ENCODE measurements at regions not wholly inside any gene's neighbourhood (a gene's known extent, or its start where the extent isn't known, plus 50 kb on each side); places are given as distances from the start of the nearest gene placed in this dataset.

DNA sequence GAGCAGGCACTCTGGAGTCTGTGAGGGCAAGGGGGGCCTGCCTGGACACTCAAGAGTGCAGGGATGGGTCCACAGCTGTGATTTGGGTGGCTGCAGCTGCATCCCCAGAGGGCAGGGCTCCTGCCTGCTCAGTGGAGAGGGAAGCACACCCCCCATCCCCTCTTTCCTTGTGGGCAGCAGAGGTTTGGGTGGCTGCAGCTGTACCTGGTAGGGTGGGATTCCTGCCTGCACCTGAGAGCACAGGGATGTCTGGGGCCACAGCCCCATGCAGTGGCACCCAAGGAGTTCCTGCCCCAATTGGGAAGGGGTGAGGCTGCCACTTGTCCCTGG, 605.4 kb upstream of the FAM174A start:
- no peaks in the 10 kb centered on the region for H3K4me1 Mint-ChIP-seq
- H3K36me3 Mint-ChIP-seq (ENCODE audit: low read depth) = no peaks in the 10 kb centered on the region
- no peak overlapping the region for H3K4me3 Mint-ChIP-seq
- no peak for DNase-seq
- H3K9me3 Mint-ChIP-seq = peaks cover 3% of the 10 kb centered on the region
- ChIA-PET CTCF (no interaction called here), POLR2A (no interaction called here)
- H3K27ac Mint-ChIP-seq = no peak overlapping the region
- H3K27me3 Mint-ChIP-seq = no peaks in the 10 kb centered on the region

DNA sequence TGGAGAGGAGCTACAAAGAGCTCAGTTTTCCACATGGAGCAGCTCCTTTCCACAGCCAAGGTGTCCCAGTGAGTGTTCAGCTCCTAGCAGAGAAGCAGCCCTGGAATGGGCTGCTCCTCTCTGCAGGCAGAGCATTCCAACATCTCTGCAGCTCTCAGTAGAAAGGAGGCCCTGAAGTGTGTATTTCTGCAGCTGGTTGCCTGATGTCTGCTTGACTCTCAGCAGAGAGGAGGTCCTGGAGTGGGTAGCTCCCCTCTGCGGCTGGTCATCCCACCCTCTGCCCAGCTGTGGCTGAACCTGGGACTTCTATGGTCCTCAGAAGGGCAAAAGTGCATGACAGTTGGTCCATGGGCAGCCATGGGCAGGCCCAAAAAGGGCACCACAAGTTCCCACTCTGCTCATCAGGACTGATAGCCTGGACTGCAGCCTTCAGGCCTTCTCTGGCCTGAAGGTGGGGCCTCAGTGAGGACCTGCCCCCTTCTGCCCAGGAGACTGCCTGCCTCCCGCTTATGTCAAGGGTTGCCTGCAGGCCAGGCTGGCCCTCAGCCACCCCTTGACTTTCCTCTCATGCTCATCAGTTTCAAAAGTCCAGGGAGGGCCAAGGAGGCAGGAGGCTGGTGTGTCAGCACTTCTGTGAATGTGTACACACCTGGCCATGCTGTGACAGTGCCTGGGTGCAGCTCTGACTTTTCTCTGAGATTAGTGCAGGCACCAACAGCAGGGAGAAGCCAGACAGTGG, 605.9 kb upstream of the FAM174A start:
- POLR2A ChIA-PET = no interaction called here
- no peak overlapping the region for H3K4me3 Mint-ChIP-seq
- H3K36me3 Mint-ChIP-seq (ENCODE audit: low read depth) = no peaks in the 10 kb centered on the region
- H3K27ac Mint-ChIP-seq = no peak overlapping the region
- no peaks in the 10 kb centered on the region for H3K27me3 Mint-ChIP-seq
- no peaks in the 10 kb centered on the region for H3K4me1 Mint-ChIP-seq
- DNase-seq = no peak
- H3K9me3 Mint-ChIP-seq = peaks cover 3% of the 10 kb centered on the region
- CTCF ChIA-PET = no interaction called here

DNA sequence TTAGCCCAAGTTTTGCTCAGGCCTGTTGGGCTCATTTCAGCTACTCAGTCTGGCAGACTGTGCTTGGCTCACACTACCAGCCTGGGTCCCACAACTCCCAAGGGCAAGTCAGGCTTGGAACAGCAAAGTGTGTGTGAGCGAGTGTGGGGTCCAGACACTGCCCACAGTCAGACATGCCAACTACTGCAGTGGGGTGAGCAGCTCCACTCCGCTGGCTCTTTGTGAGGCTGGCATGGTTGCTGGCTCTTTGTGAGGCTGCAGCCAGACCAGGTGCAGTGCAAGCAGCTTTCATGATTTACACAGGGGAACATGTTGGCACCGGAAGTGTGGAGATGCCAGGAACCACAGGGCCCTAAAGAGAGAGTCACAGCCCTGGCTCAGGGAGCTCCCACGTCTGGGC, 606.7 kb upstream of the FAM174A start:
- Mint-ChIP-seq H3K4me3 (no peak overlapping the region), H3K4me1 (no peaks in the 10 kb centered on the region), H3K9me3 (peaks cover 3% of the 10 kb centered on the region), H3K36me3 (ENCODE audit: low read depth) (no peaks in the 10 kb centered on the region), H3K27me3 (no peaks in the 10 kb centered on the region), H3K27ac (no peak overlapping the region)
- ChIA-PET CTCF (no interaction called here), POLR2A (no interaction called here)
- no peak for DNase-seq

DNA sequence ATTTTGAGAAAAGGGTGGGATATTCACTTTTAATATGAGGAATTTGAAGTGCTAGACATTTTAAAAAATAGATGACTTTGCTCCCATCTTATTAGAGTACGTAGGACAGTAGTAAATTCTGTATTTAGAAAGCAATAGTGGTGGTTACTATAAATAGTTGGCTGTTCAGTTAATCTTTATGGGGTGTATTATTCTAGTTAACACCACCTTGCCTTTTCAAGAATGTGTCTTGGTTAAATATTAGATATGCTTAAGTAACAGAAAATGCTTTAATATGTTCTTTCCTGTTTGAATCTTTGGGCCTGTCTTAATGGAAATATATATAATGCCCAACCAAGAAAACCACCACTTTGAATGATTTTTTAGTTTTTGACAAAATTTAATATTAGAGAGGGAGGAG, 608.7 kb upstream of the FAM174A start:
- H3K36me3 Mint-ChIP-seq (ENCODE audit: low read depth) = no peaks in the 10 kb centered on the region
- no peak overlapping the region for H3K4me3 Mint-ChIP-seq
- POLR2A ChIA-PET = no interaction called here
- peaks cover 3% of the 10 kb centered on the region for H3K9me3 Mint-ChIP-seq
- CTCF ChIA-PET = no interaction called here
- no peaks in the 10 kb centered on the region for H3K4me1 Mint-ChIP-seq
- H3K27me3 Mint-ChIP-seq = no peaks in the 10 kb centered on the region
- H3K27ac Mint-ChIP-seq = no peak overlapping the region
- DNase-seq = no peak

- CTCF ChIA-PET = no interaction called here
- H3K9me3 Mint-ChIP-seq = no peaks in the 10 kb centered on the region
- no peak for DNase-seq
- no peaks in the 10 kb centered on the region for H3K27me3 Mint-ChIP-seq
- POLR2A ChIA-PET = no interaction called here
- H3K36me3 Mint-ChIP-seq (ENCODE audit: low read depth) = no peaks in the 10 kb centered on the region
- H3K4me1 Mint-ChIP-seq = no peaks in the 10 kb centered on the region
- no peak overlapping the region for H3K4me3 Mint-ChIP-seq
- no peak overlapping the region for H3K27ac Mint-ChIP-seq
Observed at GRCh38 chr5:99922386-99922785, 612.8 kb upstream of the FAM174A start.

GRCh38 chr5:99911971-99912370, 623.2 kb upstream of the FAM174A start:
- Mint-ChIP-seq H3K36me3 (ENCODE audit: low read depth) (no peaks in the 10 kb centered on the region), H3K4me1 (no peaks in the 10 kb centered on the region), H3K9me3 (no peaks in the 10 kb centered on the region), H3K27me3 (no peaks in the 10 kb centered on the region), H3K27ac (no peak overlapping the region), H3K4me3 (no peak overlapping the region)
- CTCF ChIA-PET = no interaction called here
- POLR2A ChIA-PET = no interaction called here
- DNase-seq = no peak

- ChIA-PET POLR2A (interaction anchor here (0.5 kb wide), 1 partner anchor 87 kb away, joined by 3 read pairs; no protein-coding TSS in a partner anchor), CTCF (no interaction called here)
- Mint-ChIP-seq H3K4me3 (no peak overlapping the region), H3K36me3 (ENCODE audit: low read depth) (no peaks in the 10 kb centered on the region), H3K27me3 (no peaks in the 10 kb centered on the region), H3K9me3 (no peaks in the 10 kb centered on the region), H3K4me1 (no peaks in the 10 kb centered on the region), H3K27ac (no peak overlapping the region)
- DNase-seq = no peak
Observed at GRCh38 chr5:99906776-99907175, 628.4 kb upstream of the FAM174A start.

DNA sequence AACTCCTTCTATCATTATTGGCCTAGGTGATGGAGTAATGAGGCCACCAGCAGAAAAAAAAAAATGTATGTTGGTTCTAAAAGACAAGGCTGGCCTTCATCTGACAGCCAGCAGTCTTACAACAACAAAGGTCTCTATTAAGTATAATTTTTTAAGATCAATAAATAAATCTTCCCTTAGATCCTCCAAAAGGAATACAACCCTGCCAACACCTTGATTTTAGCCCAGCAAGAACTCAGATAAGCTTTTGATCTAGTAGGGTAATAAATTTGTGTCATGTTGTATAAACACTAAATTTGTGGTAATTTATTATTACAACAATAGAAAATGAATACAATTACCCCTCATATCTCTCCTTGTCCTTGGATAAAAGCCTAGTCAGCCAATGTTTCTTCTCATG, 633.2 kb upstream of the FAM174A start:
- Mint-ChIP-seq H3K9me3 (no peaks in the 10 kb centered on the region), H3K27me3 (no peaks in the 10 kb centered on the region), H3K36me3 (ENCODE audit: low read depth) (no peaks in the 10 kb centered on the region), H3K27ac (no peak overlapping the region), H3K4me3 (no peak overlapping the region), H3K4me1 (no peaks in the 10 kb centered on the region)
- POLR2A ChIA-PET = no interaction called here
- no peak for DNase-seq
- CTCF ChIA-PET = no interaction called here

DNA sequence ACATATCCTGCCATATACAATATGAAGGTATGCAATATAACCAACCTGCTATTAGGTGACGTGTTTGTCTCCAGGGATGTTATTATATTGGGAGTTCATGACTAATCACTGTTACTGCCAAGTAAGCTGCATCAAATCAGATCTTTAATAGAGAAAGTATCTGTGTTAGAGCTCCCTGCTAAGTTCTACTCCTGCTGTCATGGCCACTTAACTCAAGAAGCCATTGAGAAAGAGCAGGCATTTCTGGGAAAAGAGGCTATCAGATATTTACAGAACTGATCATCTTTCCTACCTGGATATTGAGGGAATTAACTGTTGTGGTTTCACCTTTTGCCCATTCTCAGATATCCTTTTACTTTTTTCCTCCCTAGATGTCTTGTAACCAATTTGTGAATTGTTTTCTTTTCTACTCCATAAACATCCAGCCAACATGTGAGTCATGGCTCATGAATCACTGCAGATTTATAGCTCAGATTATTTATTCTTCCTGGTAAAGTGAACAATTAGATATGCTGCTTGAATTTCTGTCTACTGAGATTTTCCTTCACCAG, 634.8 kb upstream of the FAM174A start:
- CTCF ChIA-PET = no interaction called here
- no peak for DNase-seq
- H3K4me1 Mint-ChIP-seq = no peaks in the 10 kb centered on the region

GRCh38 chr5:99879791-99880511, 655.2 kb upstream of the FAM174A start:
- no peaks in the 10 kb centered on the region for H3K4me1 Mint-ChIP-seq
- H3K36me3 Mint-ChIP-seq (ENCODE audit: low read depth) = no peaks in the 10 kb centered on the region
- H3K27me3 Mint-ChIP-seq = no peaks in the 10 kb centered on the region
- peaks cover 2% of the 10 kb centered on the region for H3K9me3 Mint-ChIP-seq
- no peak overlapping the region for H3K4me3 Mint-ChIP-seq
- POLR2A ChIA-PET = no interaction called here
- CTCF ChIA-PET = no interaction called here
- DNase-seq = no peak
- no peak overlapping the region for H3K27ac Mint-ChIP-seq

More for the DNA sequence above, 634.8 kb upstream of the FAM174A start:
- Mint-ChIP-seq H3K9me3 (no peaks in the 10 kb centered on the region), H3K27me3 (no peaks in the 10 kb centered on the region), H3K27ac (no peak overlapping the region), H3K36me3 (ENCODE audit: low read depth) (no peaks in the 10 kb centered on the region), H3K4me3 (no peak overlapping the region)
- POLR2A ChIA-PET = no interaction called here

DNA sequence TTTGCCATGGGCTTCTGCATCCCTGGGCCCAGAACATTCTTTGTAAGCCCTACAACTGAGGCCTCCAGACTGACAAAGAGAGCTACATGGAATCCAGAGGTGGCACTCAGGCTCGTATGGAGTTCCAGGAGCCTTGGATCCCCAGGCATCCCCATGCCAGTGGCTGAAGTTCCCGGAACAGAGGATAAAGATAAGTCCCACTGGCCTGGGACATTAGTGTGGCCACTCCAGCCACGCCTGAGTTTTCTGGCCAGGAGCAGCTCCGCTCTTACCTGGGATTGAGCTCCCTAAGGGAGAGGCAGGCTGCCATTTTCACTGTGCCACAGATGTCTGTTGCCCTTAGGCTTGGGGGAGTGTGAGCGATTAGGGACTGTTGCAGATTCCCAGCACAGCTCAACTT, 656.3 kb upstream of the FAM174A start:
- Mint-ChIP-seq H3K4me3 (no peak overlapping the region), H3K27ac (no peak overlapping the region), H3K36me3 (ENCODE audit: low read depth) (no peaks in the 10 kb centered on the region), H3K27me3 (no peaks in the 10 kb centered on the region), H3K4me1 (no peaks in the 10 kb centered on the region), H3K9me3 (peaks cover 2% of the 10 kb centered on the region)
- ChIA-PET CTCF (no interaction called here), POLR2A (no interaction called here)
- DNase-seq = no peak

DNA sequence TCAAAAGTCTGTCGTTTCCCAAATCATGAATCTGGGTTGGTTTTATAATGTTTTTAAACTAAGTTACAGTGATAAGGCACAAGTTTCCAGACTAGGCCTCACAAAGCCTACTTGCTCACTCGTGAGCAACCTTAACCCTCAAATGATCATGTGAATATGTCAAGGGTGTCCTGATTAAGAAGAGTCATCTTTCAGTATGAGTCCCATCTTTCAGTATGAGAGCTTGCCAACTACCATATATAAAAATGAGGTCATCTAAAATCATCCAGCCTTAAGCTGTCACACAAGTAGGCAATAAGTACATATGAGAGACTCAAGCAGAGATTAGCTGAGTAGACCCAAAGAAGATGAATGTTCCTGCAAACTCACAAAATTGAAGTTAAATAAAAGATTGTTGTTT, 668.4 kb upstream of the FAM174A start:
- no peaks in the 10 kb centered on the region for H3K4me1 Mint-ChIP-seq
- peaks cover 6% of the 10 kb centered on the region for H3K9me3 Mint-ChIP-seq
- H3K36me3 Mint-ChIP-seq (ENCODE audit: low read depth) = no peaks in the 10 kb centered on the region
- H3K27me3 Mint-ChIP-seq = no peaks in the 10 kb centered on the region
- no peak for DNase-seq
- CTCF ChIA-PET = no interaction called here
- POLR2A ChIA-PET = no interaction called here
- H3K4me3 Mint-ChIP-seq = no peak overlapping the region
- no peak overlapping the region for H3K27ac Mint-ChIP-seq

DNA sequence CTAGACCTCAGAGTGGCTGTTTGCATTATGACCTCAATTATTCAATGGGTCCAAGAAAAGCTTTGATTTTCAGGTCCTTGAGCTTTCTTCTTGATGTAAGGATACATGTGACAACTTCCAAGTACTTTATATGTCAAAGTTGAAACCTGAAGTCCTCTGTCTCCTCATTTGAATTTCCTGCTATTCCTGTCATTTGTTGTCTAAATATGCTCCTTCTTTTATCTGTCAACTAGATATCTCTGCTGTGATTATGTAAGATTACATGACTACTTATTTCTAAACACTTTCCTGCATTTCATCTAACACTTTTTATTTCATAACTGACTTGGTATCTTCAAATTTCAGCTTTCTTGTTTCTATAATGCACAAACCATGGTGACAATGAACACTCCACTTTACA, 670.0 kb upstream of the FAM174A start:
- CTCF ChIA-PET = no interaction called here
- Mint-ChIP-seq H3K27me3 (no peaks in the 10 kb centered on the region), H3K9me3 (peaks cover 4% of the 10 kb centered on the region), H3K4me3 (no peak overlapping the region), H3K4me1 (no peaks in the 10 kb centered on the region), H3K27ac (no peak overlapping the region), H3K36me3 (ENCODE audit: low read depth) (no peaks in the 10 kb centered on the region)
- POLR2A ChIA-PET = no interaction called here
- no peak for DNase-seq

DNA sequence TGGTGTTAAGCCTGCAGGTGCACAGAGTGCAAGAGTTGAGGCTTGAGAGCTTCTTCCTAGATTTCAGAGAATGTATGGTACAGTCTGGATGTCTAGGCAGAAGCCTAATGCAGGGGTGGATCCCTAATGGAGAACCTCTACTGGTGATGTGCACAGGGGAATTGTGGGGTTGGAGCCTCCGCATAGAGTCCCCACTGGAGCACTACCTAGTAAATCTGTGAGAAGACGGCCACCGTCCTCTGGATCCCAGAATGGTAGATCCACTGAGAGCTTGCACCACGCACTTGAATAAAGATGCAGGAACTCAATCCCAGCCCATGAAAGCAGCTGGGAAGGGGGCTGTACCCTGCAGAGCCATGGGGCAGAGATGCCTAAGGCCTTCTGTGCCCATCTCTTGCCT, 699.4 kb upstream of the FAM174A start:
- Mint-ChIP-seq H3K36me3 (ENCODE audit: low read depth) (no peaks in the 10 kb centered on the region), H3K9me3 (peaks cover 8% of the 10 kb centered on the region), H3K4me1 (no peaks in the 10 kb centered on the region), H3K27me3 (no peaks in the 10 kb centered on the region), H3K27ac (no peak overlapping the region), H3K4me3 (no peak overlapping the region)
- ChIA-PET POLR2A (no interaction called here), CTCF (no interaction called here)
- DNase-seq = no peak

Data from activated CD4-positive, alpha-beta memory T cell treated with anti-CD3 and anti-CD28 coated beads, Interleukin-2, amount 10 ng/mL, durations not matched to agents 7 days and 5 days (primary cell).